Mammary epithelial cell (primary cell): ENCODE measurements at regions not wholly inside any gene's neighbourhood (a gene's known extent, or its start where the extent isn't known, plus 50 kb on each side); places are given as distances from the start of the nearest gene placed in this dataset.

ENCODE experiments used
- EZH2 ChIP-seq: IDR thresholded peaks from 2 replicates; pipeline ENCODE4 v1.6.1; 2012; ENCODE audit warnings: low read length, inconsistent platforms, borderline replicate concordance
- TF ChIP-seq, protein P1 (sequence below), 2 donors: IDR thresholded peaks in 1 of 2; conservative IDR thresholded peaks in 1 of 2; 2 replicates each; pipeline ENCODE4 v1.5.1; 2011 to 2012; ENCODE audit warnings: inconsistent platforms in 2 of 2, low read length in 2 of 2, mild to moderate bottlenecking in 2 of 2, control low read depth in 1 of 2, low read depth in 1 of 2; ENCODE audit not compliant: insufficient read depth in 1 of 2; ENCODE audit errors: extremely low read depth in 1 of 2

DNA sequence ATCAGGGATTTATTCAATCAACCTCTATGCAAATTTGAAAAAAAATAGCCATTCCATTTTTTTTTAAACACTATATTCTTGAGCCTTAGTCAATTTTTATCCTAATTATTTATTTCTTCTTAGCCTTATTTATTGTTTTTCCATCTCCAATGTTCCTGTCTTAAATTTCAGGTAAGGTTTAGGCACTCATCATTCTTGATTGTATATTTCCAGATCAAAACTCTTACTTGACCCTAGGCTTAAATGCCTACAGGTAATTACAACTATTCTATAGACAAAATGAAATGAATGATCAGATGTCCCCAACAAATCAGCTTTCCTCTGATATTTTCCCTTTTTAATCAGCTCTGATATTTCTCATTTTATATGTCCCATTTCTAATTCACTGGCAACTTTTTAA, 402.6 kb upstream of the EPHA7 start:
- TF ChIP-seq, protein P1, sequence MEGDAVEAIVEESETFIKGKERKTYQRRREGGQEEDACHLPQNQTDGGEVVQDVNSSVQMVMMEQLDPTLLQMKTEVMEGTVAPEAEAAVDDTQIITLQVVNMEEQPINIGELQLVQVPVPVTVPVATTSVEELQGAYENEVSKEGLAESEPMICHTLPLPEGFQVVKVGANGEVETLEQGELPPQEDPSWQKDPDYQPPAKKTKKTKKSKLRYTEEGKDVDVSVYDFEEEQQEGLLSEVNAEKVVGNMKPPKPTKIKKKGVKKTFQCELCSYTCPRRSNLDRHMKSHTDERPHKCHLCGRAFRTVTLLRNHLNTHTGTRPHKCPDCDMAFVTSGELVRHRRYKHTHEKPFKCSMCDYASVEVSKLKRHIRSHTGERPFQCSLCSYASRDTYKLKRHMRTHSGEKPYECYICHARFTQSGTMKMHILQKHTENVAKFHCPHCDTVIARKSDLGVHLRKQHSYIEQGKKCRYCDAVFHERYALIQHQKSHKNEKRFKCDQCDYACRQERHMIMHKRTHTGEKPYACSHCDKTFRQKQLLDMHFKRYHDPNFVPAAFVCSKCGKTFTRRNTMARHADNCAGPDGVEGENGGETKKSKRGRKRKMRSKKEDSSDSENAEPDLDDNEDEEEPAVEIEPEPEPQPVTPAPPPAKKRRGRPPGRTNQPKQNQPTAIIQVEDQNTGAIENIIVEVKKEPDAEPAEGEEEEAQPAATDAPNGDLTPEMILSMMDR (conservative IDR thresholded peaks at IDR 0.05 in 1 of 2, IDR thresholded peaks at IDR 0.05 in 1 of 2; ENCODE audit: extremely low read depth in 1 of 2, insufficient read depth in 1 of 2, low read depth in 1 of 2, low read length in 2 of 2): no peak
- TF ChIP-seq EZH2: no peak
